ENCODE measurements at regions not wholly inside any gene's neighbourhood (a gene's known extent, or its start where the extent isn't known, plus 50 kb on each side); places are given as distances from the start of the nearest gene placed in this dataset.

GRCh38 chr5:117098094-117098493 lies 523.5 kb upstream of the SEMA6A start:
- Mint-ChIP-seq H3K9me3 (no peaks in the 10 kb centered on the region), H3K27ac (peak overlapping the region; percentile 47; the same call in 1 of the 2 replicates), H3K4me3 (no peak overlapping the region), H3K36me3 (ENCODE audit: low read depth) (no peaks in the 10 kb centered on the region), H3K27me3 (ENCODE audit: insufficient read depth, low read depth, poor library complexity) (no peaks in the 10 kb centered on the region), H3K4me1 (peaks cover 30% of the 10 kb centered on the region)
- H3K4me1 ChIP-seq (ENCODE audit: insufficient read depth): peaks cover 41% of the 10 kb centered on the region
- no peak overlapping the region for H3K4me2 ChIP-seq
- TF ChIP-seq REST (IDR thresholded peaks at IDR 0.05; ENCODE audit: unreplicated experiment): no peak
- no peak for TF ChIP-seq EZH2 (IDR thresholded peaks at IDR 0.05; ENCODE audit: low read depth, unreplicated experiment)
- no peak for TF ChIP-seq CTCF (conservative IDR thresholded peaks at IDR 0.05; ENCODE audit: low read depth in 2 of 2)
- no peak for TF ChIP-seq NANOG (IDR thresholded peaks at IDR 0.05; ENCODE audit: borderline replicate concordance)
- TF ChIP-seq EZH2phosphoT487 (IDR thresholded peaks at IDR 0.05; ENCODE audit: unreplicated experiment): no peak
- TF ChIP-seq JUNB (IDR thresholded peaks at IDR 0.05; ENCODE audit: unreplicated experiment): no peak
- TF ChIP-seq ZNF331 (CRISPR knock-in tag; IDR thresholded peaks at IDR 0.05; ENCODE audit: low read depth): no peak
- TF ChIP-seq STAT1 (IDR thresholded peaks at IDR 0.05; ENCODE audit: unreplicated experiment): no peak
- TF ChIP-seq ETS1 (IDR thresholded peaks at IDR 0.05): no peak
- no peak for TF ChIP-seq POLR2AphosphoS5 (IDR thresholded peaks at IDR 0.05; ENCODE audit: low read depth)
- no peak for TF ChIP-seq ZNF114 (CRISPR knock-in tag; IDR thresholded peaks at IDR 0.05)
- TF ChIP-seq CREB1 (CRISPR knock-in tag; IDR thresholded peaks at IDR 0.05; ENCODE audit: low read depth): no peak
- no peak for TF ChIP-seq ZNF462 (CRISPR knock-in tag; IDR thresholded peaks at IDR 0.05)
- H3K36me3 ChIP-seq (ENCODE audit: insufficient read depth): no peaks in the 10 kb centered on the region
- no peak overlapping the region for H3K27ac ChIP-seq (ENCODE audit: low read depth)
- H2AFZ ChIP-seq: no peak overlapping the region
- no peaks in the 10 kb centered on the region for H3K79me2 ChIP-seq (replicated peaks; ENCODE audit: insufficient read depth)
- H3F3A ChIP-seq (replicated peaks; ENCODE audit: low read depth): no peaks in the 10 kb centered on the region
- DNase-seq (ENCODE audit: low spot score) (no peak), ATAC-seq (no peak)
- no peaks in the 10 kb centered on the region for H3K27me3 ChIP-seq (ENCODE audit: insufficient read depth)
- no peaks in the 10 kb centered on the region for H3K9me2 ChIP-seq (ENCODE audit: insufficient read depth)
- no peak overlapping the region for H3K4me3 ChIP-seq
- no peaks in the 10 kb centered on the region for H4K20me1 ChIP-seq (replicated peaks; ENCODE audit: insufficient read depth)

Data from GM23338 (cell line).